Fibroblast of skin of left biceps (primary cell): ENCODE measurements at regions not wholly inside any gene's neighbourhood (a gene's known extent, or its start where the extent isn't known, plus 50 kb on each side); places are given as distances from the start of the nearest gene placed in this dataset.
"Not testable (repeated sequence)": the region's sequence is repeated elsewhere in the genome, so short reads cannot be mapped to it uniquely, and the experiment has no call there.

Experiments used
- DNase-seq, 2 experiments: peaks; one replicate each; pipeline ENCODE4 v3.0.0-alpha.2; 2013; ENCODE audit warnings: low read depth in 2 of 2

DNA sequence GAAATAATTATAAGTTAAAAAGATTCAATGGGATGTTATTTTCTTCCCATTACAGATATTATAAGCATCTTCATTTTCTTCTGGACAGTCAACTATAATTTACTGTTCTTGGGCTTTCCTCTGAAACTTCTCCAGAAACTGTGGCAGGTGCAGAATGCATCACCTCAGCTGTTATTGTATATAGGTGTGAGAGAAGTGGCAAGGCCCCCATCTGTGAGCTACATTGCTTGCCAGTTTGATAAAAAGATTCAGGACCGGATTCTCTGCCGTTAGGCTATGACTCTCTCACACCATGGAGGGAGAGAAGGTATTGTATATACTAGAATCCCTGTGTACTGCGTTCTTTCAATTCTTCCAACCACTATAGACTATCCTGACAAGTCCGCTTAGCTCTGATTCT lies 135.8 kb upstream of the CENPW start:
- no peak for DNase-seq

DNA sequence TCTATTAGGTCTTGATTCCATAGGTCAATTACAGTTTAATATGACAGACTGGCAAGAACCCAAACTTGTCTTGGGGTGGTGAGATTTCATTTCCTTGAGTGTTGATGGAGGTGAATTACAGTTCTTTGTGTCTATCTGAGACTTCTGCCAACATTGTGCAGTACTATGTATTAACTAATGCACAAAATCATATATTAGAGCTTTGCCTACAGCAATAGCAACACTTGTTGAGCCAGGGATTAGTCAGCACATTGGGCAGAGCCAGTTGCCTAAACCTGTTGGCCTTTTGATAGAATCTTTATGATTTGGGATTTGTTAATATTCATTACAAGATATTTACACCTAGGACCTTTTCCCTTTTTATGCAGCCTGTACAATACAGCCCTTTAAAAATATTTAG lies 135.3 kb upstream of the CENPW start:
- DNase-seq = no peak

DNA sequence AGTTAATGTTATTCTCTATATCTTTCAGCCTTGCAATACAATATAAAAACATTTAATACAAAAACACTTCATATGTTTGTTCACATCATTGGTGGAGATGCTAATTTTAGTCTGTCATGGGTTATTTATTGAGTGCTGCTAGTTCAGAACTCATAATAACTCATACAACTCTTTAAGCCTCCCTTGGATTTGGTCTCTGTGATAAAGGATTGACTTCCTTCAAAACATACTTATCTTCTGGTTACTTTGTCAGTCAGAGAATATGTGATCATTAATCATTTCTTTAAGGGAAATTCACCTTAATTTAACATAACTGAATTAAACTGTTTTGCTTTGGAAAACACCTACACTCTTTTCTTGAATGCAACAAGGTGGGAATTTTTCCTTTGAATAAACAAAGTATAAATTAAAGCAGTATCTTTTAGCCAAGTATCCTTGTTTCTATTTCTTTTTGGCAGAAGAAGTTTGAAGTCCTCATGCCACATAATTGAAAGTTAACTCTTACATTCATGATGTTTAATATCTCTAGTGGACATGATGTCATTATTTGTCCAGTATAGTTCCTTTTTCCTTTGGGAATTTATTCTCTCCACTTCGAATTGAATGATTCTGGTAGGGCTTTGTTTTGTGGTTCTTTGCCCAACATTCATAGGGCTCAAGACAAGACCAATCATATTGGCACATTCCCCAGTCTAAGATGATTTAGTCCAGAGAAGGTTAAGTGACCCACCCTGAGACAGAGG lies 133.2 kb upstream of the CENPW start:
- no peak for DNase-seq

DNA sequence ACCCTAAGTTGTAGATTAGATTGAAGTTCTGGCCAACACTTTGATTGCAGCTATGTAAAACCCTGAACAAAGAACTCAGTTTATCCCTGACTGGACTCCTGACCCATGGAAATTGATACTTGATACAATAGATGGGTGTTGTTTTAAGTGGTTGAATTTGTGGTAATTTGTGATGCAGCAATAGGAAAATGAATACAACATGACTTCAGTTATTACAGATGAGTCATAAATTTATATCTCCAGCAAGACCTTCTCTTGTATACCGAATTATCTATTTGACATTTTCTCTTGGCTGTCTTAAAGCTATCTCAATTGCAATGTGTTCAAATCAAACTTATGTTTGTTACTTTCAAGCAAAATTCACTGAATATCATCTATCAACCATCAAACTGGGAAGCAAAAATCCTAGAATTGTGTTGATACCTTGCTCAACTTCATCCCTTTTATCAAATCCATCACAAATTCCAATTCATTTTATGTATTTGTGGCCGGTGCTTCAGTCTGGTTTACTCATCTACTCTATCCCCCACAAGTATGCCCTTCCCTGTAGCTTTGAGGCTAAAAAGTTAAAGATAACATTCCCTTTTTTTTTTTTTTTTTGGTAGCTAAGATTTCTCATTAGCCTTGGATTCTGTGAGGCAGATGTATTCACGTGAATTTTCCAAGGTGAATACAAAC lies 129.4 kb upstream of the CENPW start:
- no peak for DNase-seq

DNA sequence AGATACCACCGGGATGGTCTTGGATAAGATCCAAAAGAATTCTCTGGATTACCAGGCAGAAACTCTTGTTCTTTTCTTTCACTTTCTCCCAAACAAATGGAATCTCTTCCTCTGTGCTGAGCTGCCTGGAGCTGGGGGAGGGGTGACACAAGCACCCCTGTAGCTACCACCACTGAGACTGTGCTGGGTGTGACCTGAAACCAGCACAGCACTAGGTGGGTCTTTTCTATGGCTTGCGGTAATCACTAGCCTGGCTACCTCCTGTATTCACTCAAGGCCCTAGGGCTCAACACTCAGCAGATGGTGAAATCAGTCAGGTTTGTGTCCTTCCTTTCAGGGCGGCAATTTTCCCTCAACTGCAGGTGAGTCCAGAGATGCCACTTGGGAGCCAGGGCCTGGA lies 122.4 kb upstream of the CENPW start:
- no peak for DNase-seq

DNA sequence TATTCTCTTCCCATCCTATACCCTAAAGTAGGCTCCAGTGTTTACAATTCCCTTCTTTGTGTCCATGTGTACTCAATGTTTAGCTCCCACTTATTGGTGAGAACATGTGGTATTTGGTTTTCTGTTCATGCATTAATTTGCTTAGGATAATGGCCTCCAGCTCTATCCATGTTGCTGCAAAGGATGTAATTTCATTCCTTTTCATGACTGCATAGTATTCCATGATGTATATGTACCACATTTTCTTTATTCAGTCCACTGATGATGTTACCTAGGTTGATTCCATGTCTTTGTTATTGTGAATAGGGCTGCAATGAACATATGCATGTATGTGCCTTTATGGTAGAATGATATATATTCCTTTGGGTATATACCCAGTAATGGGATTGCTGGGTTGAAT lies 119.0 kb upstream of the CENPW start:
- DNase-seq = not testable (repeated sequence)

DNA sequence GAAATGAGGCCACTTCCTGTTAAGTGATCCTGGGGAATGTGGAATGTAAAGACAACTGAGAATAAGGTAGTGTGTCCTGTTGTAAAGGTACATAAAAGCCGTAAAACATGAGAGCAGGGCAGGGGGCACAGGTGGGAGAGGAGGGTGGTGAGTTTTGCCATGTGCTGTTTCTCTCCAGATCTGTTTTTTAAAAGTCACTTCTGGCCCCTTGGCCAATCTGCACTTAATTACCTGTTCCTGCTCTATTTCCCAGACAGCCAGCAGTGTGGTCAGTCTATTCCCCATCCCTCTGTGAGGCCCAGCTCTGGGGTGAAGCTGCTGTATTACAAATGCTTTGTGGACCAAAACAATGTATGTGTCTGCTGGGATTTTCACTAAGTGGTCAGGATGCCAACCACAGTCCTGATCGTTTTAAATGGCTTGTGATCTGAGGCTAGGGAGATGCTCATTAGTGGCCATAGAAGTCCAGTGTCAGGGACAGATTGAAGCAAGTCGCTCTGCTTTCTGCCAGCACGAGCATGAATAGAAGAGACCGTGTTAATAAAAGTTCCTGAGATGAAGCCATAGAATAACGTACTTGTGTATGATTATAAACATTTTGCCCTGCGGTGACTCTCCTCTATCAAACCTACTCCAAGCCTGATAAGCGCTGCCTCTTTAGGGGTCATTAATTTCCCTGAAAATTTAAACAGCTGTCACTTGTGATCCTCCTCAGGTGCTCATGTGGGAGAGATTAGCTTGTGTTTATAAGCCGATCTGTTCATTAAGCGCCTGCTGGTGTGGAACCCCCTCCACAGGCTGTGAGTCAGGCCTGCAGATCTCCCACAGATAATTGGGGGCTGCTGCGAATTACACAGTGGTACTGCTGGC lies 111.8 kb upstream of the CENPW start:
- DNase-seq = no peak

DNA sequence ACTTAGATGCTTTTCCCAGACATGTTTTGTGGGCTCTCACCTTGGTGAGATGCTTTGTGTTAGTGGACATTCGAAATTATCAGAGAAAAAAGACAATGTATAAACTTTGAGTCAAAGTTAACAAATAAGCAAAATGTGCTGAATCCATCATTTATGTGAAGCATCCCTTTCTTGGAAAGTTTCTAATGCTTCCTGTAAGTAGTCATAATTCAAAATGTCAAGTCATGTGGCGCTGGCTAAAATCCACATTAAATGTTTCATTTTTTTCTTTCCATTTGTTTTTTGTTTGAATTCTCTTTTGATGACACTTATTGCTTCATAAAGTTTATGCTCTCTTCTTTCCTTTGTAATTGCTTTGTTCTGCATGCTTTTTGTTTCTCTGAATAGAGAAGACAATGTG lies 107.2 kb upstream of the CENPW start:
- DNase-seq = no peak

DNA sequence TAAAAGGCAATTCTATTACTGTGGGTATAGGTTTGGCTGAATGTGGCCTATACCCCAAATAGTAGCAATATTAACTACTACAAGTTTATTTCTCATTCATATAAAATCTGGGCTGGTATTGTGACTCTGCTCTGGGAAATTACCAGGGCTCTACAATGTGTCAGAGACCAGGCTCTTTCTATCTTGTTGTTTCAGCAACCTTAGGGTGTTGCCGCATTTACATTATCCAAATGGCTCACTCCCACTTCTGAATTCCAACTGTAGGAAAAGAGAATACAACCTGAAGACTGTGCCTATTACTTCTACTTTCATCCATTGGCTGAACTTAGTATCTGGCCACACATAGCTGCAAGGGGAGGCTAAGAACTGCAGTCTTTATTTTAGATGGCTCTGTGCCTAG lies 106.7 kb upstream of the CENPW start:
- no peak for DNase-seq

DNA sequence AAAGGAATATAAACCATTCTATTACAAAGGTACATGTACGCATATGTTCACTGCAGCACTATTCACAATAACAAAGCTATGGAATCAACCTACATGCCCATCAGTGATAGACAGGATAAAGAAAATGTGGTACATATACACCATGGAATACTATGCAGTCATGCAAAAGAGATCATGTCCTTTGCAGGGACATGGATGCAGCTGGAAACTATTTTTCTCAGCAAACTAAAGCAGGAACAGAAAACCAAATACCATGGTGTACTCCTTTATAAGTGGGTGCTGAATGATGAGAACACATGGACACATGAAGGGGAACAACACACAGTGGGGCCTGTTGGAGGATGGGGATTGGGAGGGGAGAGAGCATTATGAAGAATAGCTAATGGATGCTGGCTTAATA lies 104.6 kb upstream of the CENPW start:
- no peak for DNase-seq

DNA sequence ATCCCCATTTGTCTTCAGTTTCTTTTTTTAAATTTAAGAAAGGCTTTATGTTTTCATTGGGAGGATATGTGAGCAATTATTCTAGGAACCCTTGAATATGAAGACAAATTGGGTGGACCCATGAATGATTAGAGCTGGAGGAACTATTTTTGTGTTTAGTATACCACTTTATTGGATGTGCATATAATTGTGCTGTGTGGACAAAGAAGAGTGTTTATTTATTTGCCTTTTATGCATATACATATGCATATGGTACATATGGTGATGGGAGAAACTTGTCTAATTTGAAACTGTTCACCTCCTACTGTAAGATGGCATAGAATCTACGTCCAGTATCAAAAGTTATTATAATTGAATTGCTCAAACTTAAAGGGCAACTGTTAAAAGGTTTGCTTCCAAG lies 94.8 kb upstream of the CENPW start:
- no peak for DNase-seq

DNA sequence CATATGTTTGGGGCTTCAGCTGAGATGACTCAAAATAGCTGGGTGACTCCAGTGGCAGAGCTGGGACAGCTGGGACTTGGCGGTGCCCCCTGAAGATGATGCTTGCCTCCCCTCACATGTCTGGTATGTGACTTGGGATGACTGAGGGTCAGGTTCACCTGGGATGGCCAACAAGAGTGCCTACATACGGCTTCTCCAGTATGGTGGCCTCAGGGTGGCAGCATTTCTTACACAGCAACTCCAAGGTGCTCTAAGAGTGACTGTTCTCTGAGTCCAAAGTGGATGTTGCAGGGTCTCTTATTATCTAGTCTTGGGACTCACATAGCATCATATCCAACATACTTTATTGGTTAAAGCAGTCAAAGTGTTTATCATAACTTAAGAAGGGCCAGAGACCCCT lies 87.8 kb upstream of the CENPW start:
- DNase-seq = no peak

DNA sequence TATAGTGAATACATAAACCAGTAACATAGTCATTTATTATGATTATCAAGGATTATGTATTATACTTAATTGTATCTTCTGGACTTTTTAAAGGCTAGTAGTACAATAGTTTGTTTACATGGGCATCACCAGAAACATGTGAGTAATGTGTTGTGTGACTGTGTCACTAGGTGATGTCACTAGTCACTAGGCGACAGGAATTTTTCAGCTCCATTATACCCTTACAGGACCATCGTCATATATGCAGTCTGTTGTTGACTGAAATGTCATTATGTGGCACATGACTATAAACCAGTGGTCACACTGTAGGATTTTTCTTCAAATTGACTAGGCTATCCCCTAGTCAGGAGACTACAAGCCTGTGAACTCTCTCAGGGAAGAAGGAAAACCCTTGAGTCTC lies 86.5 kb upstream of the CENPW start:
- DNase-seq = no peak

DNA sequence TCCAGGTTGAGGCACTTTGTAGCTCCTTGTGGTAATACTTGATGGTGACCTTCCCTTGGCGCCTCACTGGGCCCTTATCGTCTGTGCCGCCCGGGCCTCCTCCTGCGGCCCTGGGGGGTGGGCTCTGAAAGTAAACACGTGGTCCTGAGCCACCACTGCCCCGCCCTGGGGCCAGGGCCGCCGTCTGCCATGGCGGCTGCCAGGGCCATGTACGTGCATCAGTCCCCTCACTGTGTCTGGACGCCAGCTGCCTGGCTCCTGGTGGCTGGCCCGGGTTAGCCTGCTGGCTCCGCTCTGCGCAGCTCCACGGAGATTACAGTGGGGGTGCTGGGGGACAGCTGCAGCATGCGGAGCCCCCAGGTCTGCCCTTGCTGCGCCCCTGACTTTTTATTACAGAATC lies 81.8 kb upstream of the CENPW start:
- DNase-seq = no peak

DNA sequence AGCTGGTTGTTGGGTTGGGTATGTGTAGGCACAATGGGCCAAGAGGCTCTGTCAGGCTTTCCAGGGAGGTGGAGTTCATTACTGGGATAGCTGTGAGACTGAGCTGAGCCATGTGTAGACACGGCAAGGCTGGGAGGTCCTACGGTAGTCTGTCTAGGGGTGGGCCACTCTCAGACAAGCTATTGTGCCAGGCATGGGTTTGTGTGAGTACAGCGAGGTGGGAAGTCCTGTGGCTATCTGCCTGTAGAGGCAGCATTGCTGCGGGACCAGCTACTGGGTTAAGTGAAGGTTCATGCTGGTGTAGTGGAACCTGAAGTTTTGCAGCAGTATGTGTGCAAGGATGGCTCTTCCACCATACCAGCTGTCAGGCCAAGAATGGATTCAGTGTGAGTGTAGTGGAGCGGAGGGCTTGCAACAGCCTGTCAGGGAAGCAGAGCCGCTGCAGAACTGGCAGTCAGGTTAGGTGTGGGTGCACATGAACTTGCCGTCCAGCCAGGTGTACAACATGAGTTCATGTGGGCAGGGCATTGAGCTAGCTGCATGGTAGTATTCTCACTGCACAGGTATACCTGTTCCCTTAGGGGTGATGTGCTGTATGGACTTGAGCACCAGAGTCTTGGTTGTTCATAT lies 78.0 kb upstream of the CENPW start:
- DNase-seq = no peak

DNA sequence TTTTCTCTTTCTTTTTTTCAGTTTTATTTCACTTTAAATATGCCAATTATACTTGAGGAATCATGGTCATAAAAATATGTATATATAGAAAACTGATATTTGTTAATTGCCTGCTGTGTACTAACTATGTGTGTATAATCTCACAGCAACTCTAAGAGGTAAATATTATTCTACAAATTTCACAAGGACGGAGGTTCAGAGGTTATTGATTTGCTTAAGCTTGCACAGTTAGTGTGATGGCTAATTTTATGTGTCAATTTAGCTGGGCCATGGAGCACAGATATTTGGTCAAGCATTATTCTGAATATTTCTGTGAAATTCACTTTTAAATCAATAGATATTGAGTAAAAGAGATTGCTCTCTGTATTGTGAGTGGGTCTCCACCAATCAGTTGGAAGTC lies 75.7 kb upstream of the CENPW start:
- DNase-seq = no peak

DNA sequence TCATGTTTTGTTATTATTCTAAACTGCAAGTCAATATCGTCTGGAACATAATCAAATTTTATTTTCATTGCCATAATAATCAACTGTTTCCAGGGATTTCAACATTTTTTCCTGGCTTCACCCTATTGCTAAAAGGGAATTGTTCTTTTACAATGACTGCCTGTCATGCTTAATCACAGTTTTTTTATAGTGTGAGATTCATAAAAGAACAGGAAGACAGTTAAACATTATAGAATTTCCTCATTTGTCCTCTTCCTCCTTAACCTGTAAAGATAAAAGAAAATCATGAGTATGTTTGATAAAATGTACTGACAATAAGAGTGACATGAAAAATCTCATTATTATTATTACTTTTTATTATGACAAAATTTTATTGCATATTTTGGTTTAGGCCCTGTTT lies 73.3 kb upstream of the CENPW start:
- no peak for DNase-seq

DNA sequence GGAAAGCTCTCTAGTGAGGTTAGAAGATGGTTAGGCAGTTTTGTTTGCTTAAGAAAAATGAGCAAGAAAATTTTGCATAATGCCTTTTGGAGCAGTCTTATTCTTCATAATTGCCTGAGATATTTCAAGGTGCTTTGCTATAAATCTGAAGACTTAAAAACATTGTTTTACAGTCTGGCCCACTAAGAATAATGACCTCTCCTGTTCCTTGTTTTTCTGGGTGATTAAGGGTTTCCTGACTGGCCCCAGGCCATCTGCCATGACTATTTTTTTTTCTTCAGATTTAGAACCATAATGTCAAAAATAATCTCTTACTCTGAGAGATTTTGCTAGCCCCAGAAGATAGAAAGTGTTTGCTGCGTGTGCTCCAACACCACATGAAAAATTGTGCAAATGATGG lies 72.3 kb upstream of the CENPW start:
- DNase-seq = no peak

DNA sequence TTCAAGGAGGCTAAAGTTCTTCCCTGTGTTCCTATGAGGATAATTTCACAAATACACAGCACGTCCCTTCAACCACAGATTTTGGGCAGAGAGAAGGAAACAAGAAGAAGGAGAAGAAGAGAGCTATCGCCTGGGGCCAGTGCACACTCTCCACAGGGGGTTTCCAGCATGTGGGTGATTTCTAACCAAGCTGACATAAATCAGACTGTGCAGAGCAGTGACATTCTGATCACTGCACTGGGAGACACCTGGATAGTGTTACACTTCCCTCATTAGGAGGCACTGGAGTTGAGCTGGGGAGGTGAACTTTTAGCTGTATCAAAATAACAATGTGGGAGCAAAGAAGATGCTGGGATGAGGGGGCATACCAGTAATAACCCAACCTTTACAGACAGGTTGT lies 71.8 kb upstream of the CENPW start:
- DNase-seq = no peak

DNA sequence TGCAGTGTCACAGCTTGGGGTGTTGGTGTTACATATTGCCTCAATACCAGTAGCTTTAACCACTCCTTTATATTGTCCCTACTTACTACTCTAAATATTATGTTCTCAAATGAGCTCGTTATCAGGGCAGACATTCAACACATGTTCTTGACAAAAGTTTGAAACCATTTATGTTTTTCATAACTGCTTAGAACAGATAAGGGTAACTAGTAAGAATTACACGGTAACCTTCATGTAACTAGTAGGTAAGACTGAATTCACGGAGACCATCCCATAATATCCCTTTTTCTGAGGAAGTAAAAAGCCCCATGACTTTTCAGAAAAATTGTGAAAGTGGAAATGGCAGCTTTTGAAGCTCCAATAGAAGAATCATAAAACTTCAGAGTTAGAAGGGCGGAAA lies 59.6 kb upstream of the CENPW start:
- no peak for DNase-seq

DNA sequence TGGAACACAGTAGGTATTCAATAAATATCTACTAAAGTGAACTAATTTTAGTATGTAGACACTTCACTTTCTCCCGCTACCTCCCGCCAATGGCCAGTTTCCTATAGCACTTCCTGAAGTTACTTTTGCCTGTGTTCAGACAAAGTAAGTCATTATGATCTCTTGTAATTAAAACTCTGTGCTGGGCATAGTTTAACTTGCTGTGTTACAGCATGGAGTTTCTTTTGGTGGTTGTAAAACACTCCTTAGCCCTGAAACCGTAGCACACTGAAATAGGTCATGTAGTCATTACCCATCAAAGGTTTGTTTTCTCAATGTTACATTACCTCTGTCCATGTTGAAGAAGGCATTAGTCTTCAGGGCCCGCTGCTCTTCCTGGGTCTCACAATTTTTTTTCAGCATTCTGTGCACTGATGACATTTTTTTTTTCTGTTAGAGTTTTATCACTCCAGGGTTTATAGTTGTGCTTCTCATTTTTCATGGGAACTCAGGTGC lies 54.0 kb upstream of the CENPW start:
- DNase-seq = no peak
